Left lung (tissue), 4 donors: ENCODE measurements at regions not wholly inside any gene's neighbourhood (a gene's known extent, or its start where the extent isn't known, plus 50 kb on each side); places are given as distances from the start of the nearest gene placed in this dataset.

Source experiments
- ATAC-seq: fragments of 200-7000 bp; cut with Tn5 transposase; one replicate; pipeline ENCODE4 v1.9.1; 2020; ENCODE audit warnings: moderate library complexity
- DNase-seq, 4 donors: peaks; one replicate each; pipeline ENCODE4 v3.0.0-alpha.2; 2013 to 2020
- H3K27ac ChIP-seq, 2 donors: fragments of 200-600 bp; sonication (generic) in 1 of 2; one replicate each; pipeline versions ENCODE4 v1.5.0 to v1.8.0; 2020 to 2021
- H3K27me3 ChIP-seq, 2 donors: fragments of 200-600 bp; sonication (generic) in 1 of 2; one replicate each; pipeline versions ENCODE4 v1.5.0 to v1.8.0; 2020 to 2021
- H3K36me3 ChIP-seq, 2 donors: fragments of 200-600 bp; sonication (generic) in 1 of 2; one replicate each; pipeline versions ENCODE4 v1.5.0 to v1.8.0; 2020 to 2021
- H3K4me1 ChIP-seq, 2 donors: fragments of 200-600 bp; one replicate each; pipeline ENCODE4 v1.8.0; 2021
- H3K4me3 ChIP-seq, 2 donors: fragments of 200-600 bp; sonication (generic) in 1 of 2; one replicate each; pipeline versions ENCODE4 v1.5.0 to v1.8.0; 2020 to 2021; ENCODE audit warnings: mild to moderate bottlenecking in 1 of 2
- H3K9me3 ChIP-seq, 2 donors: fragments of 200-600 bp; sonication (generic) in 1 of 2; one replicate each; pipeline versions ENCODE4 v1.5.0 to v1.8.0; 2020 to 2021
- intact Hi-C, 2 donors: fragments of 100-400 bp; cut with DNase I; formaldehyde crosslinking; loops; one replicate each; pipeline versions ENCODE4 v1.11.2 to v1.14.2; 2022
- TF ChIP-seq, protein P1 (sequence below), 2 donors: fragments of 200-600 bp; sonication (generic) in 1 of 2; IDR thresholded peaks; one replicate each; pipeline versions ENCODE4 v1.5.0 to v1.8.0; 2021; ENCODE audit warnings: antibody characterized with exemption in 2 of 2
- donor health status: DM: no; HTN: yes; CAD: no.
- donor health status: DM: no; HTN: no; CAD: no.

DNA sequence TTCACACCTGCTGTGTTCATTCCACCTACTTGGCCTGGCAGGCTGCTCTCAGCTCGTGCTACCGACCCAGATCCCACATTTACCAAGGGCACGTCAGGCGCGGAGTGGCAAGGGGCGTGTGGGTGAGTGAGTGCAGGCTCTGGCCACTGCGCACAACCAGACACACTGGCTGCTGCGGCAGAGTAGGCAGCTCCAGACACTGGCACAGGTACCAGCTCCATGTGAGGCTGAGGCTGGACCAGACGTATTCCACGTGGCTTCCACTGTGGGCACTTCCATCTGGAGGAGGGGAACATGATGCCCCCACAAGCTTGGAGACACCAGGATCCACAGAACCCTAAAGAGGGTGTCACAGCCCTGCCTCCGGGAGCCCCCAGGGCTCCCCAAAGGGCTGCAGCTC, 74.6 kb upstream of the ZNF804A start:
- no peaks in the 10 kb centered on the region for H3K27me3 ChIP-seq
- intact Hi-C loops: no loop called here
- ATAC-seq: no peak
- H3K4me3 ChIP-seq: no peak overlapping the region
- H3K27ac ChIP-seq: no peak overlapping the region
- peak in 1 of 4 donors; percentile 57 for DNase-seq
- H3K9me3 ChIP-seq: peaks cover 0 to 40% of the 10 kb centered on the region in 2 donors
- TF ChIP-seq, protein P1, sequence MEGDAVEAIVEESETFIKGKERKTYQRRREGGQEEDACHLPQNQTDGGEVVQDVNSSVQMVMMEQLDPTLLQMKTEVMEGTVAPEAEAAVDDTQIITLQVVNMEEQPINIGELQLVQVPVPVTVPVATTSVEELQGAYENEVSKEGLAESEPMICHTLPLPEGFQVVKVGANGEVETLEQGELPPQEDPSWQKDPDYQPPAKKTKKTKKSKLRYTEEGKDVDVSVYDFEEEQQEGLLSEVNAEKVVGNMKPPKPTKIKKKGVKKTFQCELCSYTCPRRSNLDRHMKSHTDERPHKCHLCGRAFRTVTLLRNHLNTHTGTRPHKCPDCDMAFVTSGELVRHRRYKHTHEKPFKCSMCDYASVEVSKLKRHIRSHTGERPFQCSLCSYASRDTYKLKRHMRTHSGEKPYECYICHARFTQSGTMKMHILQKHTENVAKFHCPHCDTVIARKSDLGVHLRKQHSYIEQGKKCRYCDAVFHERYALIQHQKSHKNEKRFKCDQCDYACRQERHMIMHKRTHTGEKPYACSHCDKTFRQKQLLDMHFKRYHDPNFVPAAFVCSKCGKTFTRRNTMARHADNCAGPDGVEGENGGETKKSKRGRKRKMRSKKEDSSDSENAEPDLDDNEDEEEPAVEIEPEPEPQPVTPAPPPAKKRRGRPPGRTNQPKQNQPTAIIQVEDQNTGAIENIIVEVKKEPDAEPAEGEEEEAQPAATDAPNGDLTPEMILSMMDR (IDR thresholded peaks at IDR 0.05): no peak
- H3K36me3 ChIP-seq: no peaks in the 10 kb centered on the region
- no peaks in the 10 kb centered on the region for H3K4me1 ChIP-seq

- Histone ChIP-seq H3K4me1 (no peaks in the 10 kb centered on the region), H3K4me3 (no peak overlapping the region), H3K27me3 (no peaks in the 10 kb centered on the region), H3K9me3 (peaks cover 0 to 50% of the 10 kb centered on the region in 2 donors), H3K36me3 (no peaks in the 10 kb centered on the region), H3K27ac (no peak overlapping the region)
- peak in 1 of 4 donors; percentile 52 for DNase-seq
- no peak for ATAC-seq
- TF ChIP-seq, protein P1 (IDR thresholded peaks at IDR 0.05): no peak
- intact Hi-C loops: no loop called here
Measured at GRCh38 chr2:184524551-184525382, 73.6 kb upstream of the ZNF804A start.

- TF ChIP-seq, protein P1 (IDR thresholded peaks at IDR 0.05): no peak
- Histone ChIP-seq H3K4me3 (no peak overlapping the region), H3K27me3 (no peaks in the 10 kb centered on the region), H3K27ac (no peak overlapping the region), H3K4me1 (no peaks in the 10 kb centered on the region), H3K36me3 (no peaks in the 10 kb centered on the region), H3K9me3 (peaks cover 0 to 63% of the 10 kb centered on the region in 2 donors)
- ATAC-seq (no peak), DNase-seq (no peak)
- intact Hi-C loops: no loop called here
Measured at GRCh38 chr2:184527058-184527457, 71.3 kb upstream of the ZNF804A start.

DNA sequence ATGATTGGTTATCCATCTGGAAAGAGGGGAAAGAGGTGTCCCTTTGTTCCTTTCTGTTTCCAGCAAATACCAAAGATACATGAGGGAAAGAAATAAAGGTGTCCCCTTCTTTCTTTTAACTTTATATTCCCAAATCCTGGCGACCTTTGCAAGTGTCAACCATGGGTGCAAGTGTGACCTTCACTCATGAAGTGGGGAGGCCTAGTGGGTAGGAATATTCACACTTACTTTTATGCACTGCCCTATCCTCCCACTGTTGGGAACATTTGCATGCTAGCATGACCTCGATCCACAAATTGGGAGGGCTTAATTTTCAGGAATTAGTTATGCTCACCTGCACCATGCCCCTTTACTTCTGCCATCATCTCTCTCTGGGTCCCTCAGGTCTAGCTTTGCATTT, 70.2 kb upstream of the ZNF804A start:
- TF ChIP-seq, protein P1 (IDR thresholded peaks at IDR 0.05): no peak
- H3K27me3 ChIP-seq: no peaks in the 10 kb centered on the region
- no peak overlapping the region for H3K27ac ChIP-seq
- no peaks in the 10 kb centered on the region for H3K36me3 ChIP-seq
- H3K4me3 ChIP-seq: no peak overlapping the region
- no peak for ATAC-seq
- peaks cover 0 to 63% of the 10 kb centered on the region in 2 donors for H3K9me3 ChIP-seq
- DNase-seq: no peak
- no peaks in the 10 kb centered on the region for H3K4me1 ChIP-seq
- intact Hi-C loops: no loop called here

GRCh38 chr2:184530239-184530638, 68.1 kb upstream of the ZNF804A start:
- Histone ChIP-seq H3K27ac (no peak overlapping the region), H3K9me3 (peaks cover 0 to 49% of the 10 kb centered on the region in 2 donors), H3K4me3 (no peak overlapping the region), H3K4me1 (no peaks in the 10 kb centered on the region), H3K36me3 (no peaks in the 10 kb centered on the region), H3K27me3 (no peaks in the 10 kb centered on the region)
- DNase-seq: peak in 1 of 4 donors; percentile 39
- TF ChIP-seq, protein P1 (IDR thresholded peaks at IDR 0.05): no peak
- ATAC-seq: no peak
- intact Hi-C loops: no loop called here
